ENCODE measurements at regions not wholly inside any gene's neighbourhood (a gene's known extent, or its start where the extent isn't known, plus 50 kb on each side); places are given as distances from the start of the nearest gene placed in this dataset.

- no peaks in the 10 kb centered on the region for H3K36me3 ChIP-seq (ENCODE audit: low read length)
- H2AFZ ChIP-seq (ENCODE audit: low read depth, low read length, severe bottlenecking): no peak overlapping the region
- no peaks in the 10 kb centered on the region for H3K9me3 ChIP-seq (ENCODE audit: insufficient read depth, low read length)
- H4K20me1 ChIP-seq (ENCODE audit: low read depth, low read length): no peaks in the 10 kb centered on the region
- TF ChIP-seq CTCF (IDR thresholded peaks at IDR 0.05; ENCODE audit: insufficient read depth, low read length, poor library complexity, severe bottlenecking) (no peak), EZH2phosphoT487 (conservative IDR thresholded peaks at IDR 0.05; ENCODE audit: low read length) (no peak)
- H3K79me2 ChIP-seq (ENCODE audit: insufficient read depth, low read length): no peaks in the 10 kb centered on the region
- no peaks in the 10 kb centered on the region for H3K9me2 ChIP-seq (replicated peaks; ENCODE audit: insufficient read depth, low read length)
- no peaks in the 10 kb centered on the region for H3K27me3 ChIP-seq (ENCODE audit: low read length)
- H3F3A ChIP-seq (ENCODE audit: insufficient read depth): no peaks in the 10 kb centered on the region
- H3K27ac ChIP-seq (ENCODE audit: low read depth, low read length): no peak overlapping the region
- no peak overlapping the region for H3K4me2 ChIP-seq (ENCODE audit: low read depth, low read length, poor library complexity, severe bottlenecking)
- no peak overlapping the region for H3K9ac ChIP-seq (ENCODE audit: low read length)
- no peak overlapping the region for H3K4me3 ChIP-seq (ENCODE audit: insufficient read depth, low read length, poor library complexity, severe bottlenecking)
Observed at GRCh38 chr20:59547596-59547995, 56.7 kb upstream of the PHACTR3 start.

All from SU-DHL-6 (cell line).